Body of pancreas (tissue), 4 donors: ENCODE measurements at regions not wholly inside any gene's neighbourhood (a gene's known extent, or its start where the extent isn't known, plus 50 kb on each side); places are given as distances from the start of the nearest gene placed in this dataset.

Experiments used
- POLR2A ChIP-seq, 3 donors: fragments of 450-650 bp; IDR thresholded peaks; one replicate each; pipeline ENCODE4 v1.6.1; 2016; ENCODE audit warnings: antibody characterized with exemption in 3 of 3, mild to moderate bottlenecking in 2 of 3
- TF ChIP-seq, protein P1 (sequence below), 7 experiments: fragments of 450-650 bp in 4 of 7; fragments of 200-600 bp in 3 of 7; sonication (generic) in 3 of 7; IDR thresholded peaks; one replicate each; pipeline ENCODE4 v1.5.1; 2016 to 2019; ENCODE audit warnings: antibody characterized with exemption in 7 of 7

DNA sequence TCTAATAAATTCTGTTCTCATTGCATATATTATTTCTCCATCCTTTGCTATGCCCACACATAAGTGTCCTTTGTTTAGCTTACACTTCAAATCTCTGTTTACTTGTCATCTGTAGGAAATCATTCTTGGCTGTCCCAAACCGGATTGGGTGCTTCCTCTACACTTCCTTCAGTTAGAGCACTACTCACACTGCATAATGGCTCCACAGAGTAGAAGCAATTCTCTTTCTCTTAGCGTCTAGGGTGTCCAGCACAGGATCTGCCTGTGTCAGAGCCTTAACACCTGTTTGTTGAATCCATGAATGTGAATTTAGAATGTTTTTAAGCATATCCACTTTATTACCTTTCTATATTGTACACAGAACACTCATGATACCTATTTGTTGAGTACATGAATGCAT, 87.0 kb upstream of the BMP2 start:
- TF ChIP-seq, protein P1, sequence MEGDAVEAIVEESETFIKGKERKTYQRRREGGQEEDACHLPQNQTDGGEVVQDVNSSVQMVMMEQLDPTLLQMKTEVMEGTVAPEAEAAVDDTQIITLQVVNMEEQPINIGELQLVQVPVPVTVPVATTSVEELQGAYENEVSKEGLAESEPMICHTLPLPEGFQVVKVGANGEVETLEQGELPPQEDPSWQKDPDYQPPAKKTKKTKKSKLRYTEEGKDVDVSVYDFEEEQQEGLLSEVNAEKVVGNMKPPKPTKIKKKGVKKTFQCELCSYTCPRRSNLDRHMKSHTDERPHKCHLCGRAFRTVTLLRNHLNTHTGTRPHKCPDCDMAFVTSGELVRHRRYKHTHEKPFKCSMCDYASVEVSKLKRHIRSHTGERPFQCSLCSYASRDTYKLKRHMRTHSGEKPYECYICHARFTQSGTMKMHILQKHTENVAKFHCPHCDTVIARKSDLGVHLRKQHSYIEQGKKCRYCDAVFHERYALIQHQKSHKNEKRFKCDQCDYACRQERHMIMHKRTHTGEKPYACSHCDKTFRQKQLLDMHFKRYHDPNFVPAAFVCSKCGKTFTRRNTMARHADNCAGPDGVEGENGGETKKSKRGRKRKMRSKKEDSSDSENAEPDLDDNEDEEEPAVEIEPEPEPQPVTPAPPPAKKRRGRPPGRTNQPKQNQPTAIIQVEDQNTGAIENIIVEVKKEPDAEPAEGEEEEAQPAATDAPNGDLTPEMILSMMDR (IDR thresholded peaks at IDR 0.05) = no peak
- no peak for TF ChIP-seq POLR2A (IDR thresholded peaks at IDR 0.05)
